ENCODE measurements at regions not wholly inside any gene's neighbourhood (a gene's known extent, or its start where the extent isn't known, plus 50 kb on each side); places are given as distances from the start of the nearest gene placed in this dataset.

DNA sequence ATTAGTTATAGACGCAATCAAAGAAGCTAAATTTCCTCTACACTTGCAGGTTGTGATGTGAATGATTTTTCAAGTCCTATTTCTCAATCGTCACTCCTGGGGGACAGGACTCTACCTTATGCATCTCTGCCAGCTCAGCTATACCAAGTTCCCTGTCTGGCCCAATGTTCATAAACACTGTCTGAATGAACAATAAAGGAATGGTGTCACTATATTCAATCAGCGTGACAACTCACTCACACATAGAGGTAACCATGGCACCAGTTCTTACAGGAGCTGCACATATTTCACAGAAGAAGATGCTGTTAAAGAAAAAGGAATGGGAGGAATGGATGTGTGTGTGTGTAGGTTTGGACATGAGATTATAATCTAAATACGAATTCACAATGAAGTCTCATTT is 280.6 kb downstream of the PPP1R2C start:
- TF ChIP-seq, protein P1, sequence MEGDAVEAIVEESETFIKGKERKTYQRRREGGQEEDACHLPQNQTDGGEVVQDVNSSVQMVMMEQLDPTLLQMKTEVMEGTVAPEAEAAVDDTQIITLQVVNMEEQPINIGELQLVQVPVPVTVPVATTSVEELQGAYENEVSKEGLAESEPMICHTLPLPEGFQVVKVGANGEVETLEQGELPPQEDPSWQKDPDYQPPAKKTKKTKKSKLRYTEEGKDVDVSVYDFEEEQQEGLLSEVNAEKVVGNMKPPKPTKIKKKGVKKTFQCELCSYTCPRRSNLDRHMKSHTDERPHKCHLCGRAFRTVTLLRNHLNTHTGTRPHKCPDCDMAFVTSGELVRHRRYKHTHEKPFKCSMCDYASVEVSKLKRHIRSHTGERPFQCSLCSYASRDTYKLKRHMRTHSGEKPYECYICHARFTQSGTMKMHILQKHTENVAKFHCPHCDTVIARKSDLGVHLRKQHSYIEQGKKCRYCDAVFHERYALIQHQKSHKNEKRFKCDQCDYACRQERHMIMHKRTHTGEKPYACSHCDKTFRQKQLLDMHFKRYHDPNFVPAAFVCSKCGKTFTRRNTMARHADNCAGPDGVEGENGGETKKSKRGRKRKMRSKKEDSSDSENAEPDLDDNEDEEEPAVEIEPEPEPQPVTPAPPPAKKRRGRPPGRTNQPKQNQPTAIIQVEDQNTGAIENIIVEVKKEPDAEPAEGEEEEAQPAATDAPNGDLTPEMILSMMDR (IDR thresholded peaks at IDR 0.05): no peak
- no peak for TF ChIP-seq POLR2A (IDR thresholded peaks at IDR 0.05)
